Lung microvascular endothelial cell (primary cell): ENCODE measurements at regions not wholly inside any gene's neighbourhood (a gene's known extent, or its start where the extent isn't known, plus 50 kb on each side); places are given as distances from the start of the nearest gene placed in this dataset.

ENCODE experiments used
- DNase-seq, 2 donors: peaks; one replicate each; pipeline versions ENCODE4 v3.0.0 to v3.0.0-alpha.2; 2010; ENCODE audit warnings: low read depth in 2 of 2

GRCh38 chr19:29372091-29372415, 153.7 kb upstream of the VSTM2B start:
- DNase-seq, result no peak

DNA sequence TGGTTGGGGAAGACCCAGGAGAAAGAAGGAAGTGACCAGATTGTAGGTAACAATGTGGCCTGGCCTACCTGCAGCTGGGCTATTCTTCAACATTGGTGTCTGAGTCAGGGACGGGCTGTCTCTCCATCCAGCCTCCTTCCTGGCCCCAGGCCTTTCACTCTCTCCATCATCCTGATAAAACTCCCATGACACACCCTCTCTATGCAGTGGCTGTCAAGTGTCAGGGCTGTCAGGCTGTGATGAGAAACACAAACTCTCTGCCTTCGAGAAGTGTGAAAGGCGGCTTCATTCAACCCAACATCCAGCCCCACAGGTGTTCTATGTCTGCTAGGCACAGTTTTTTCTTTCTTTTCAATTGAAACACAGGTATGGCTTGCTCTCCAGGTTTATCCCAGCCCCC, 153.3 kb upstream of the VSTM2B start:
- no peak for DNase-seq

GRCh38 chr19:29372921-29373797, 152.6 kb upstream of the VSTM2B start:
- DNase-seq, result no peak

GRCh38 chr19:29375429-29376119, 150.2 kb upstream of the VSTM2B start:
- DNase-seq, result no peak

DNA sequence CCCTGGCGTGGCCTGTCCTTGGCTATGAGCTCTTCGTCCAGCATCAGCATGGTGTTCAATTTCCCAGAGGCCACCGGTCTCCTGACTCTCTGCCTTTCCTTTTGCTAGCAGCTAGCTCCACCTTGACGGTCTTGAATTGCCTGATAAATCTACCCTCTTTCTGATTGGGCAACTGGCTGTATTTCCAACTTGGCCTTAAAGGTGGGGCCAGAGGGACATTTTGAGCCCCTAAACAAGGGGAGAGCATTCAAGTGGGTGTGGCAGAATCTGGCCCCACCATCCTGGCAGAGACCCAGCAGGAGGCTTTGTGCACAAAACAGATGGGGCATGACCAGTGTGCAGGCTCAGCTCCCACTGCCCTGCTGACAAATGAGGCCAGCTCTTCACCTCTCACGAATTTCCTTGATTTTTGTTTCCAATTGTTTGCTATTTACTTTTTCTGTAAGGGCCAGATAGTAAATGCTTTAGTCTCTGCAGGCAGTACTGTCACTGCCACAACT, 148.9 kb upstream of the VSTM2B start:
- no peak for DNase-seq

GRCh38 chr19:29378126-29378525, 147.7 kb upstream of the VSTM2B start:
- DNase-seq, result no peak

GRCh38 chr19:29378543-29379080, 147.2 kb upstream of the VSTM2B start:
- DNase-seq, result no peak

- no peak for DNase-seq
Measured at GRCh38 chr19:29379257-29380021, 146.4 kb upstream of the VSTM2B start.

- DNase-seq, result no peak
Measured at GRCh38 chr19:29380581-29380980, 145.2 kb upstream of the VSTM2B start.

DNA sequence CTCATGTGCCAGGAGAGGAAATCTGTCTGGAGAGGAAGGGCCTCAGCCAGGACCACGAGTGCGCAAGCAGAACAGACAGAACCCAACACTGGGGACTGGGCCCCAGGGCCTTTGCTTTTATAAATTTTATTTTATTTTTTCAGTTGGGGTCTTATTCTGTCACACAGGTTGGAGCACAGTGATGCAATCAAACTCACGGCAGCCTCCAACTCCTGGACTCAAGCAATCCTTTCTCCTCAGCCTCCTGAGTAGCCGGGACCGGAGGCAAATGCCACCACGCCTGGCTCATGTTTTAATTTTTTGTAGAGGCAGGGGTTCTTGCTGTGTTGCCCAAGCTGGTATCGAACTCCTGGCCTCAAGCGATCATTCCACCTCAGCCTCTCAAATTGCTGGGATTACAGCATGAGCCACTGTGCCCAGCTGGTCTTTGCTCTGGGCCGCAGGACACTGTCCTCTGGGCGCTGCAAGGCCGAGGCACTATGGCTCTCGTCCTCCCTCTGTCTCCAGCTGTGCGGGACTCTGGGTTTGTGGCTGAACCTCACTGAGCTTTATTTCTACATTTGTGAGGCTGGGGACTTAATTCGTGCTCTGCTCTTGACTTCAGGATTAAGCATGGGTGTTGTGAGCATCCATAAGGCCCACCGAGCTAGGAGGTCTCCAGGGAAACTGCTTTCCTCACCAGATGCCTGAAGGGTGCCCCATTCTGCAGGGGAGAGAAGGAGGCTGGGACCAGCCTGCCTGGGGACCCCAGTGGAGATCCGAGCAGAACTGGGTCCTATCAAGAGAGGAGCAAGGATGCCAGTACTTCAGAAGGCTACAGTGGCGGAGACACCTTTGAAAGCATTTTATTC, 144.2 kb upstream of the VSTM2B start:
- no peak for DNase-seq

DNA sequence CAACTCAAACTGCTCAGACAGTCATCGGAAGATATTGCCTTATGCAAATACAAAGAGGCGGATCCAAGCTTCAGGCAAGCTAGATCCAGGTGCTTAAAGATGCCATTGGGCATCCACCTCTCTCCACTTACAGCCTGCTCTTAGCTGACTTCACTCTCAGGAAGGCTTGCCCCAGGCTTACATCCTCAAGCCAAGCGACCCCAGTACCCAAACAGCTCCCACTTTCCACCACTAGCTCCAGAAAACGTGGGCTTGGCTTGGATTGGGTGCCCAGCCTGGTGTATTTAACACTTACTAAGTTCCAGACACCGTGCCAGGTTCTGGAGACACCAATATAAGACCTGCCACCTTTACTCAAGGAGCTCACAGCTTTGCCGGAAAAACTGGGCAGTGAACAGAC, 142.1 kb upstream of the VSTM2B start:
- no peak for DNase-seq

DNA sequence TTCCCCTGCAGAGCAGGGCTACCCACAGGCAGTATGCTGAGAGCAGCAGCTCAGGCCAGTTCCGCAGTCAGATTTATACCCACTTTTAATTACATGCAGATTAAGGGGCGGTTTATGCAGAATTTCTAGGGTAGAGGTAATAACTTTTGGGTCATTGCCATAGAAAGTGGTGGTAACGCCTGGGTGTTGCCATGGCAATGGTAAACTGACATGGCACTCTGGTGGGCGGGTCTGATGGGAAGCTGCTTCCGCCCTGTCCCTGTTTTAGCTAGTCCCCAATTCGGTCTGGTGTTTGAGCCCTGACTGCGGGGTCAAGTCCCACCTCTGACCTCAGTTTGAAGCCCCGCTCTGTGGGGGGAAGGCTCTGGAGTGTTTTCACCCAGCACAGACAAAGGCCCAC, 141.1 kb upstream of the VSTM2B start:
- no peak for DNase-seq

DNA sequence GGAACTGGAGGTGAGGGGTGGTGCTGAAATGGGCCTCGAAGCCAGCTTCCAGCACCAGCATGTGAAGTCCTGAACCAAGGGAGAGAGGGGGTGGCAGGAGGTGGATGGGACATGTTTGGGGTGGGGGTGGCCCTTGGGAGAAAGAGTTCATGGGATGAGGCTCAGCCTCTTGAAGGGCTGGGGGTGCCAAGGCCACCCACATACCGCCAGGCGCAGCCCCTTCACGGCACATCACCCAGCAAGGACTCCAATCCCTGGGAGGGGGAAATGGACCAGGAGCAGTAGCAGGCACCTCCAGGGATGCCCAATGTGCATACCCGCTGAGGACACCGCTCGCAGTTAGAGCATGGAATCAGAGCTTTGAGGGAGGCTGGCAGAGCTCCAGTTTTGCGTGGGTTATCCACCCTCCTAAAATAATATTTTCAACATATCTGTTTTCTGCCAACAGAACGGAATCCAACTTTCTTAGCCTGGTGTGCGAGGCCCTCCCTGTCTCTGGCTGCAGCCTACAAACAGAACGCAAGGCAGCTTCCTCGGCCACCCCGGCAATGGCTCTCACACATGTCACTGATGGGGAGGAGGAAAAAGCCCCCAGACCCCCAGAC, 140.5 kb upstream of the VSTM2B start:
- DNase-seq, result no peak

DNA sequence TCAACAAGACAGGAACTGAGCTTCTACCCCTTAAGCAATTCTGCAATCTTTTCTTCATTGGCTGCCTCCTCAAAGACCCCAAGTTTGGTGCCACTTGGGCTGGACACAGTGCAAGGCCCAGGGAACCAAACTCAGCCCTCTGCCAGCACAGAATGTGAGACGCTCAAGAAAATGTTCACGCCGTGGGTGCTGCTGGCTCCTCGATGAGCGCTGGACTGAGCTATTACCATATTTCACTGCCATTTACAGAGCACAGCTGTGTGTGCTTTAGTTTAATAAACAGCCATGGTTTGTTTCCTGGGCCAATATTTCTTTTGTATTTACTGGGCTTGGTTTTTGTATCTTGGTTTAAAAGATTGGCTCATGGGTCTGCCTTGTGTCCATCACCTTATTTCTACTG, 138.8 kb upstream of the VSTM2B start:
- no peak for DNase-seq

DNA sequence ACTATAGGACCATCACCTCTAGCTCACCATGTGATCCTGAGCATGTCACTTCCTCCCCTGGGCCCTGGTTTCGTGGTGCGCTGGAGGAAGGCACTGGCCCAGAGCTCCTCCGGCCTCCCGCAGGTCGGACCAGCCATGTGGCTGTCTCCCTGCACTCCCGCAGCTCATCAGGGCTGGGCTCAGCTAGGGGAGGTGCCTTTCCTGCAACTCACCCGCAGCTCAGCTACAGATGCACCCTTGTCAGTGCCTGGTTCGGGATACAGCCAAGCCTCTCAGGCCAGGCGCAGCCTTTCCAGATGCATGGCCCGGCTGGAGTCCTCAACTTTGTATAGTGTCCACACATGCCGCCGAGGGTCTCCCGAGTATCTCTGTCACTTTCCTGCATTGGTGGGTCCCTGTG, 138.2 kb upstream of the VSTM2B start:
- DNase-seq, result no peak

DNA sequence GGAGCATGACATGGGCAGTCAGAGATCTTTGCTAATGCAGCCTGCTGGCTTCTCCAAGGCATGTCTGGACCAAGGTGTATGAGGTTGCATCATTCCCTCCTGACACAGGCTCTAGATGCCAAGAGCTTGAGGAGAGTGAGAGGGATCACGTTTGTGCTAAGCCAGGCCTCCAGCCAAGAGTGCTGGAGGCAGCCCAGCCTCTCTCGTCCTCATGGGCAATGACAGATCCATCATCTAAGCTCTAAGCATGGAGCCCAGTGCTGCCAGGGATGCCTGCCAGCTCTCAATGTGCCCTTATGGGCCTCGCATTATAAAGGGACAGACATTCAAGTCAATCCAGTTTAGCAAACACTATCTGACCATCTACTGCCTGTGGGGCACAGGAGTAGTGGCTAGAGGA, 136.3 kb upstream of the VSTM2B start:
- no peak for DNase-seq

DNA sequence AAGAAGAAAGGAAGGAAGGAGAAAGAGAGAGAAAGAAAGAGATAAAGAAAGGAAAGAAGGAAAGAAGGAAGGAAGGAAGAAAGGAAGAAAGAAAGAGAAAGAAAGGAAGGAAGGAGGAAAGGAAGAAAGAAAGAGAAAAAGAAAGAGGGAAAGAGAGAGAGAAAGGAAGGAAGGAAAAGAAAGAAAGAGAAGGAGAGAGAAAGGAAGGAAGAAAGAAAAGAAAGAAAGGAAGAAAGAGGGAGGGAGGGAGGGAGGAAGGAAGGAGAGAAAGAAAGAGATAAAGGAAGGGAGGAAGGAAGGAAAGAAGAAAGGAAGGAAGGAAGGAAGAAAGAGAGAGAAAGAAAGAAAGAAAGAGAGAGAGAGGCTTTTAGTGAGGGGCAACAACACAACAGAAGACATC, 135.1 kb upstream of the VSTM2B start:
- no peak for DNase-seq

GRCh38 chr19:29393915-29394460, 131.8 kb upstream of the VSTM2B start:
- no peak for DNase-seq

DNA sequence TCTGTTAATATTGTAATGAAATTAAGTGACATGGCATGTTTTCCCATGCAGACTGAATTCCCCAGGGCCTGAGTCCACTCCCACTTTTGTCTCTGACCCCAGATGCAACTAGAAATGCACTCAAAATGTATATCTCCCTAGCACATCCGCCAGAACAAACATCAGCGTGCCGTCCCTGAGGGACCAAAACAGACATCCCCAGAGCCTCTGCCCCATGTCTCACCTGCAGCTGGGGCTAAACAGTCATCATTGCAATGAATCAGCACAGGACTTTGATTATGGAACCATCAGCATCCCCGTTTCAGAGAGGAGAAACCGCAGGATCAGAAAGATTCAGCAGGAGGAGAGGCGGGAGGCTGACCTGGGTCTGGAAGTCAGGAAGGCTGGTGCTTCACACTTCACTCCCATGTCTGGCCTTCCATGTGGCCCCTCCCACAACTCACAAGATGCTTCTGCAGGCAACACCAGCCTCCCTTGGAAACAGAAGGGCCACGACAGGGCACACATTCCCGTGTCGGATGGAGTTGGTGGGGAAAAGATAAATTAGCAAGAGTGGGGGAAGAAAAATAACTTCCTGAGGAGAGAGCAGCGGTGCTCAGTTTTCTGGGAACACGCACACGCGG, 130.6 kb upstream of the VSTM2B start:
- DNase-seq, result no peak
